Keratinocyte (primary cell): ENCODE measurements at regions not wholly inside any gene's neighbourhood (a gene's known extent, or its start where the extent isn't known, plus 50 kb on each side); places are given as distances from the start of the nearest gene placed in this dataset.

Experiments used
- DNase-seq: peaks from one replicate; pipeline ENCODE4 v3.0.0-alpha.2; 2011; ENCODE audit warnings: low read depth, missing footprints, low spot score
- FAIRE-seq: peaks from 2 replicates; lab custom pipeline; 2011; peaks lifted over from hg19 to GRCh38; lab: Jason Lieb, UNC
- H2AFZ ChIP-seq: 2 replicates; pipeline ENCODE4 v1.6.0; 2012; ENCODE audit warnings: low read length, control low read depth, inconsistent platforms; ENCODE audit not compliant: control insufficient read depth
- H3K27ac ChIP-seq: 2 replicates; pipeline ENCODE4 v1.5.1; 2011; ENCODE audit warnings: low read length; ENCODE audit not compliant: control insufficient read depth, insufficient read depth
- H3K27me3 ChIP-seq: 3 replicates; pipeline ENCODE4 v1.6.0; 2011; ENCODE audit warnings: low read length; ENCODE audit not compliant: control insufficient read depth, insufficient read depth; ENCODE audit errors: extremely low read depth
- H3K36me3 ChIP-seq, 2 experiments: 2 replicates in 1 of 2; 3 replicates in 1 of 2; pipeline ENCODE4 v1.5.1; 2011; ENCODE audit warnings: low read length in 2 of 2, mild to moderate bottlenecking in 1 of 2; ENCODE audit not compliant: control insufficient read depth in 2 of 2, insufficient read depth in 2 of 2; ENCODE audit errors: extremely low read depth in 1 of 2
- H3K4me1 ChIP-seq: 3 replicates; pipeline ENCODE4 v1.5.1; 2011; ENCODE audit warnings: low read length; ENCODE audit not compliant: control insufficient read depth, insufficient read depth; ENCODE audit errors: extremely low read depth
- H3K4me2 ChIP-seq: 3 replicates; pipeline ENCODE4 v1.6.0; 2011; ENCODE audit warnings: low read depth, low read length; ENCODE audit not compliant: control insufficient read depth, insufficient read depth; ENCODE audit errors: extremely low read depth
- H3K4me3 ChIP-seq, 3 experiments: fragments of 200-600 bp in 1 of 3; sonication (generic) in 1 of 3; 2 replicates in 2 of 3; 3 replicates in 1 of 3; pipeline ENCODE4 v1.5.1; 2011 to 2016; ENCODE audit warnings: low read length in 3 of 3, mild to moderate bottlenecking in 3 of 3, control low read depth in 2 of 3, inconsistent platforms in 1 of 3, low read depth in 1 of 3, mixed read lengths in 1 of 3, mixed run types in 1 of 3, moderate library complexity in 1 of 3; ENCODE audit not compliant: control insufficient read depth in 2 of 3, insufficient read depth in 2 of 3; ENCODE audit errors: extremely low read depth in 1 of 3
- H3K79me2 ChIP-seq: 2 replicates; pipeline ENCODE4 v1.6.0; 2012; ENCODE audit warnings: low read length; ENCODE audit not compliant: control insufficient read depth, insufficient read depth
- H3K9ac ChIP-seq: 3 replicates; pipeline ENCODE4 v1.6.0; 2011; ENCODE audit warnings: low read length; ENCODE audit not compliant: control insufficient read depth, insufficient read depth; ENCODE audit errors: extremely low read depth
- H3K9me1 ChIP-seq: 3 replicates; pipeline ENCODE4 v1.6.0; 2011; ENCODE audit warnings: low read length; ENCODE audit not compliant: control insufficient read depth, insufficient read depth; ENCODE audit errors: extremely low read depth
- H3K9me3 ChIP-seq: 2 replicates; pipeline ENCODE4 v1.5.1; 2012; ENCODE audit warnings: low read depth, low read length; ENCODE audit not compliant: control insufficient read depth
- H4K20me1 ChIP-seq: 3 replicates; pipeline ENCODE4 v1.6.0; 2011; ENCODE audit warnings: low read length; ENCODE audit not compliant: control insufficient read depth, insufficient read depth; ENCODE audit errors: extremely low read depth
- CTCF ChIP-seq, 3 experiments: IDR thresholded peaks in 1 of 3; conservative IDR thresholded peaks in 1 of 3; optimal IDR thresholded peaks in 1 of 3; 2 replicates in 2 of 3; 3 replicates in 1 of 3; pipeline versions ENCODE3 to v1.5.1; 2011; ENCODE audit warnings: low read length in 3 of 3, mild to moderate bottlenecking in 3 of 3, moderate library complexity in 2 of 3, control low read depth in 1 of 3, inconsistent platforms in 1 of 3; ENCODE audit not compliant: insufficient read depth in 2 of 3; ENCODE audit errors: extremely low read depth in 1 of 3
- EZH2 ChIP-seq: IDR thresholded peaks from one replicate; pipeline ENCODE4 v1.6.1; 2012; ENCODE audit warnings: inconsistent platforms, mild to moderate bottlenecking, low read length, moderate library complexity
- dilution Hi-C: fragments of 300-500 bp; cut with MboI; formaldehyde crosslinking; loops from one replicate; pipeline ENCODE4 v1.7.0; 2020; ENCODE audit warnings: low sequenced_read_pairs; ENCODE audit not compliant: extremely low pct_ligation_motif_present

DNA sequence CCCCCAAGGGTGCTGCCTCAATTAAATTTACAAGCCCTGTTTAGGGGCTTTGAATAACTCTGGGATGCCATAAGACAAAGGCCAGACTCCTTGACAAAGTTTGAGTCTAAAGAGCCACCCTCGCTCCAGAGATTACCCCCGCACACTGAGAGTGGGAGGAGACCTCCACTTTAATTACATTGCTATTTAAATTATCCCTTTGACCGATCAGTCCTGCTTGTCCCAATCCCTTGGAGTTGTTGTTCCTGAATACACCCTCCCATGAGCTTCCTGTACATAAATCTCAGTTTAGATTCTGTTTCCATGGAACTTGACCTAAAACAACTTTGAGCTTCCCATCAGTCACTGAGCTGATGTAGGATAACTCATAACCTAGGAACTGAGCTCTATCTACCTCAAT is 596.3 kb downstream of the PYDC2 start:
- Histone ChIP-seq H2AFZ (no peak overlapping the region), H3K9me1 (no peaks in the 10 kb centered on the region), H3K9me3 (no peaks in the 10 kb centered on the region), H3K36me3 (no peaks in the 10 kb centered on the region), H4K20me1 (no peaks in the 10 kb centered on the region), H3K4me1 (no peaks in the 10 kb centered on the region), H3K27me3 (no peaks in the 10 kb centered on the region), H3K4me2 (no peak overlapping the region), H3K9ac (no peak overlapping the region), H3K79me2 (no peaks in the 10 kb centered on the region), H3K4me3 (no peak overlapping the region), H3K27ac (no peak overlapping the region)
- no peak for FAIRE-seq
- dilution Hi-C loops = no loop called here
- DNase-seq = no peak
- TF ChIP-seq CTCF (optimal IDR thresholded peaks at IDR 0.05 in 1 of 3, IDR thresholded peaks at IDR 0.05 in 1 of 3, conservative IDR thresholded peaks at IDR 0.05 in 1 of 3; ENCODE audit: extremely low read depth in 1 of 3, insufficient read depth in 2 of 3, low read length in 3 of 3) = no peak
- no peak for TF ChIP-seq EZH2

GRCh38 chr3:192060160-192060781 is 599.3 kb downstream of the PYDC2 start:
- no peaks in the 10 kb centered on the region for H3K27me3 ChIP-seq
- H4K20me1 ChIP-seq = no peaks in the 10 kb centered on the region
- TF ChIP-seq EZH2 (no peak), CTCF (optimal IDR thresholded peaks at IDR 0.05 in 1 of 3, IDR thresholded peaks at IDR 0.05 in 1 of 3, conservative IDR thresholded peaks at IDR 0.05 in 1 of 3; ENCODE audit: extremely low read depth in 1 of 3, insufficient read depth in 2 of 3, low read length in 3 of 3) (no peak)
- no peaks in the 10 kb centered on the region for H3K9me1 ChIP-seq
- no peaks in the 10 kb centered on the region for H3K36me3 ChIP-seq
- no peak overlapping the region for H3K27ac ChIP-seq
- dilution Hi-C loops = no loop called here
- no peaks in the 10 kb centered on the region for H3K79me2 ChIP-seq
- no peak for FAIRE-seq
- H3K4me1 ChIP-seq = no peaks in the 10 kb centered on the region
- H2AFZ ChIP-seq = no peak overlapping the region
- DNase-seq = no peak
- H3K4me2 ChIP-seq = no peak overlapping the region
- no peak overlapping the region for H3K9ac ChIP-seq
- H3K9me3 ChIP-seq = no peaks in the 10 kb centered on the region
- H3K4me3 ChIP-seq = no peak overlapping the region
